ENCODE measurements at regions not wholly inside any gene's neighbourhood (a gene's known extent, or its start where the extent isn't known, plus 50 kb on each side); places are given as distances from the start of the nearest gene placed in this dataset.

GRCh38 chr4:152239216-152239615 lies 296.7 kb downstream of the FBXW7 start:
- no peak overlapping the region for H3K4me3 ChIP-seq (ENCODE audit: low read length)
- DNase-seq (ENCODE audit: low read depth): no peak
- no peak for TF ChIP-seq CTCF (conservative IDR thresholded peaks at IDR 0.05; ENCODE audit: low read depth, low read length)

DNA sequence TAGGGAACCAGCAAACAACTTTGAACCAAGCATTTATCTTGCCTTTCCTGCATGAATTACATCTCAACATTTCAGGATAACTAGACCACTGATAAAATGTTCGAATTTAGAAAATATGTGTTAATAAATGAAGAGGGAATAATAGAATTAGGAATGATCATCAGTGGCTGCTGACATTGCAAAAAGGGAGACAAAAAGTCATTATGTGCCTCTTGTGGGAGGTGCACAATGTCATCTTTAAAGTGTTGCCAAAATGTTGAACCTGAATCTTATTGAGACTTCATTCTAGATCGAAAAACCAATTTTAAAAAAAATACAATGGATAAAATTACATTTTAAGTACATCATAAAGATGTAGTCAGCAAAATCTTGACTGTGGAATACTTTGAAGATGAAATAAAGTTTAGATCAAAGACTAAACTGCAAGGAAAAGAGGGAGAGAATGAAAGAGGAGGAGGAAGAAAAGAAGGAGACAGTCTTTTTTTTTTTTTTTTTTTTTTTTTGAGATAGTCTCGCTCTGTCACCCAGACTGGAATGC lies 299.3 kb downstream of the FBXW7 start:
- TF ChIP-seq CTCF (conservative IDR thresholded peaks at IDR 0.05; ENCODE audit: low read depth, low read length): no peak
- DNase-seq (ENCODE audit: low read depth): no peak
- H3K4me3 ChIP-seq (ENCODE audit: low read length): no peak overlapping the region

DNA sequence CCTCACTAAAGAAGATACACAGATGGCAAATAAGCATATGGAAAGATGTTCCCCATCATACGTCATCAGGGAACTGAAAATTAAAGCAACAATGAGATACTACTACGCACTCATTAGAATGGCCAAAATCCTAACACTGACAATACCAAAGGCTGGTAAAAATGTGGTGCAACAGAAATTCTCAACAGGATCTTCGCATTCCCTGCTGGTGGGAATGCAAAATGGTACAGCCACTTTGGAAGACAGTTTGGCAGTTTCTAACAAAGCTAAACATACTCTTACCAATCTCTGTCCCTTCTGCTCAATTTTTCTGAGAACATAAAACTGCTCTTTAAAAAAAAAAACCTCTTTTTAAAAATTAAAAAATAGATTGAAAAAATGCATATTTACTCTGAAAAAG lies 300.2 kb downstream of the FBXW7 start:
- H3K4me3 ChIP-seq (ENCODE audit: low read length): no peak overlapping the region
- TF ChIP-seq CTCF (conservative IDR thresholded peaks at IDR 0.05; ENCODE audit: low read depth, low read length): no peak
- no peak for DNase-seq (ENCODE audit: low read depth)

- H3K4me3 ChIP-seq (ENCODE audit: low read length): no peak overlapping the region
- no peak for DNase-seq (ENCODE audit: low read depth)
- no peak for TF ChIP-seq CTCF (conservative IDR thresholded peaks at IDR 0.05; ENCODE audit: low read depth, low read length)
Measured at GRCh38 chr4:152234571-152234970, 301.3 kb downstream of the FBXW7 start.

DNA sequence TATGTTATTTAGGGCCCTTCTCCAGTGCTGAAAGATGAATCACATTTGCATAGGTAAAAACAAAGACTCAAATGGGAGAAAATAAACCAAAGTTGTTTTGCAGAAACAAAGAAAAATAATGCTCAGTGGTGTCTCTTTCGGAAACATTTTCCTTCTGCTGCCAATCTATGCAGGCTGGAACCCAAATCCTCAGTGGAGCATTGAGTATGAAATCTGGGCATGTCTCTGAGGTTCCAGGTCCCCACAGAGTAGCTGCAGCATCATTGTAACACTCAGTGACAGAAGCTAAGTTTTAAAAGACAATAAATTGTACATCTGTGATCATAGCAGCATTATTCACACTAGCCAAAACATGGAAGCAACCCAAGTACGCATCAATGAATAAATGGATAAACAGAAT lies 303.6 kb downstream of the FBXW7 start:
- no peak for DNase-seq (ENCODE audit: low read depth)
- TF ChIP-seq CTCF (conservative IDR thresholded peaks at IDR 0.05; ENCODE audit: low read depth, low read length): no peak
- H3K4me3 ChIP-seq (ENCODE audit: low read length): no peak overlapping the region

DNA sequence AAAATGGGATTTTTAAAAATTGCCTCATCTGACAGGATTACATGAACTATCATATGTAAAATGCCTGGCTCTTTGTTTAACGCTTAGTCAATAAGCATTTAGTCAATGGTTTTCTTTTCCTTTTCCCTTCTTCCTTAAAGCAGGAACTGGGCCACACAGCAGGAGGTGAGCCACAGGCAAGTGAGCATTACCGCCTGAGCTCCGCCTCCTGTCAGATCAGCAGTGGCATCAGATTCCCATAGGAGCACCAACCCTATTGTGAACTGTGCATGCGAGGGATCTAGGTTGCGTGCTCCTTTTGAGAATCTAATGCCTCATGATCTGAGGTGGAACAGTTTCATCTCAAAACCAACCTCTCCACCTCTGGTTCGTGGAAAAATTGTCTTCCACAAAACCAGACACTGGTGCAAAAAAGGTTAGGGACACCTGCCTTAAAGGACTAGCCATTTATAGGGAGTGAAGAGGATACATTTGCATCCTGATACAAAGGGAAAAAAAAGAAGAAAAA lies 306.1 kb downstream of the FBXW7 start:
- TF ChIP-seq CTCF (conservative IDR thresholded peaks at IDR 0.05; ENCODE audit: low read depth, low read length): no peak
- no peak overlapping the region for H3K4me3 ChIP-seq (ENCODE audit: low read length)
- no peak for DNase-seq (ENCODE audit: low read depth)

DNA sequence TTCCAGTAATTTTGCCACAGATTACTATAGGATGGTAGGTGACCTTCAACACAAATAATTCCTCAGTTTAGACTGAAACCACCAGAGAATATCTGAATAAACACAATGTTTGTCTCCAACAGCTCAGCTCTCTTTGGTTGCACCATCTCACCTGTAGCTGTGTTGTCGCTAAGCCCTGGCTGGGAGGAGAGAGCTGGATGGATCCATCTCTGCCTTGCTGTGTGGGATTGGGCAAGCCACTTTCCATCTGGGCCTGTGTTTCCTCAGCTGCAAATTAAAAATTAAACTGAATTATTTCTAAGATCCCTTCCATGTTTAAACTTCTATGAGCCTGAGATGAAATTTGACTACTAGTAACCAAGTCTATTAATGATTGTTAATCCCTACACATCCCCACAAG lies 310.2 kb downstream of the FBXW7 start:
- H3K4me3 ChIP-seq (ENCODE audit: low read length): no peak overlapping the region
- DNase-seq (ENCODE audit: low read depth): no peak
- no peak for TF ChIP-seq CTCF (conservative IDR thresholded peaks at IDR 0.05; ENCODE audit: low read depth, low read length)

Data from retinal pigment epithelial cell (primary cell).